ENCODE measurements at regions not wholly inside any gene's neighbourhood (a gene's known extent, or its start where the extent isn't known, plus 50 kb on each side); places are given as distances from the start of the nearest gene placed in this dataset.

DNA sequence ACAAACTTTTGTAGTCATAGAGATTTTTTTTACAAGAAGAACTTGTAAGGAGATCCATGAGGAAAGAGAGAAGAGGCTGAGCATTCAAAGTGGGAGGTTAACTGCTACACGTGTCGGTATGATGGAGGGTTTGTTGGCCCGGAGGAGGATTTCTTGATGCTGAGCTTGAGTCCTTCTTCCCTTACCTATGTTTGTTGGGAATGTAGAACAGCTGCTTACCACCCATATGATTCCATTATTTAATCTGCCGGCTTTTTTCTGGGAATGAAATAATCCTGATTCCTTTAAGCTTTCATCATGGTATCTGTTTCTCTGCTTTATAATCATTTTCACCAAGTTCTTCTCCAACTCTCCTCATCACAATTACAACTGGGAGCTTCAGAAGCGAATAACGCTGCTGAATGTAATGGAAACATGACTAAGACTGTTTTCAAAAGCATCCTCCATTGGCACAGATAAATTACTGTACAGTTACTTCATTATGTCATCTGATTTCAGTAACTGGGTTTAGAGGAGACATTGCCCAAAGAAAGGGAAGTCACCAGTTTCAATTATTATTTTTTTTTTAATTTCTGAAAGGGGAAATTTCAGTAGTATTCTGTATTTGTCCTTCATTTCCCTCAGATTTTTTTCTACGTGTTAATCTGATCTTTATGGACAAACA lies 420.6 kb downstream of the SPRY1 start:
- Histone ChIP-seq H3K27me3 (ENCODE audit: insufficient read depth, low read depth) (no peaks in the 10 kb centered on the region), H3K27ac (no peak overlapping the region), H2AFZ (ENCODE audit: low read depth) (no peak overlapping the region), H3K36me3 (ENCODE audit: insufficient read depth) (no peaks in the 10 kb centered on the region), H3K4me1 (ENCODE audit: low read depth, poor library complexity, severe bottlenecking) (no peaks in the 10 kb centered on the region), H3K4me2 (no peak overlapping the region), H3K79me2 (ENCODE audit: insufficient read depth, low read depth) (no peaks in the 10 kb centered on the region), H3K4me3 (IDR thresholded peaks at IDR 0.05; ENCODE audit: insufficient read depth, low read depth, low read length) (no peak overlapping the region), H3K9ac (no peak overlapping the region), H4K20me1 (ENCODE audit: insufficient read depth) (no peaks in the 10 kb centered on the region)
- TF ChIP-seq, protein P1, sequence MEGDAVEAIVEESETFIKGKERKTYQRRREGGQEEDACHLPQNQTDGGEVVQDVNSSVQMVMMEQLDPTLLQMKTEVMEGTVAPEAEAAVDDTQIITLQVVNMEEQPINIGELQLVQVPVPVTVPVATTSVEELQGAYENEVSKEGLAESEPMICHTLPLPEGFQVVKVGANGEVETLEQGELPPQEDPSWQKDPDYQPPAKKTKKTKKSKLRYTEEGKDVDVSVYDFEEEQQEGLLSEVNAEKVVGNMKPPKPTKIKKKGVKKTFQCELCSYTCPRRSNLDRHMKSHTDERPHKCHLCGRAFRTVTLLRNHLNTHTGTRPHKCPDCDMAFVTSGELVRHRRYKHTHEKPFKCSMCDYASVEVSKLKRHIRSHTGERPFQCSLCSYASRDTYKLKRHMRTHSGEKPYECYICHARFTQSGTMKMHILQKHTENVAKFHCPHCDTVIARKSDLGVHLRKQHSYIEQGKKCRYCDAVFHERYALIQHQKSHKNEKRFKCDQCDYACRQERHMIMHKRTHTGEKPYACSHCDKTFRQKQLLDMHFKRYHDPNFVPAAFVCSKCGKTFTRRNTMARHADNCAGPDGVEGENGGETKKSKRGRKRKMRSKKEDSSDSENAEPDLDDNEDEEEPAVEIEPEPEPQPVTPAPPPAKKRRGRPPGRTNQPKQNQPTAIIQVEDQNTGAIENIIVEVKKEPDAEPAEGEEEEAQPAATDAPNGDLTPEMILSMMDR (conservative IDR thresholded peaks at IDR 0.05; ENCODE audit: low read depth, low read length): no peak

DNA sequence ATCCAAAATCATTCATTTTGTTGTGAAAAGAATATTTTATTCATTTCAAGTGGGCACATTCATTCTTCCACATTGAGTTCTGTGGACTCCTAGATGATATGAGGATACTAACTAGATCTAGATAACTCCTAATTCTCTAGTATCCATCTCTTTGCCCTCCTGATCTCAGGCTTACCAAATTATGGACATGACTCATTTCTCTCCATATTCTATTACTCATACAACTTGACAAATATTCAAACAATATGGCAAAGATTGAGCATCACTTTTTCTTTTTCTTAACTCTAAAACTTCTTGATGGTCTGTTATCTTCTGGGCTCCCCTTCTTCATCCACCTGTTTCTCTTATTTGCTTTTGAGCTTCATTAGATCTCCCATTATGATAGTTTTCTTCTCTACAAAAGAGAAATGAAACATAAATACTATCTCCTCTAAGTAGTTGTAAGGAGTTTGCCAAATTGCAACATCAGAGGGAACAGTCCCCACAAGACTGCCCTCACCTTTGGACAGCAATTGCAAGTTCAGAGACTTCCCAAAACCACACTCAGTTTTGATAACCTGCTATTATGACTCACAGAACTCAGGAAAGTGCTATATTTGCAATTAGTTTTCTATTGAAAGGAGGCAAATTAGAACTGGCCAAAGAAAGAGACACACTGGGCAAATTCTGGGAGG lies 422.9 kb downstream of the SPRY1 start:
- Histone ChIP-seq H3K36me3 (ENCODE audit: insufficient read depth) (no peaks in the 10 kb centered on the region), H4K20me1 (ENCODE audit: insufficient read depth) (no peaks in the 10 kb centered on the region), H3K27ac (no peak overlapping the region), H3K27me3 (ENCODE audit: insufficient read depth, low read depth) (no peaks in the 10 kb centered on the region), H3K4me3 (IDR thresholded peaks at IDR 0.05; ENCODE audit: insufficient read depth, low read depth, low read length) (no peak overlapping the region), H3K79me2 (ENCODE audit: insufficient read depth, low read depth) (no peaks in the 10 kb centered on the region), H3K9ac (no peak overlapping the region), H2AFZ (ENCODE audit: low read depth) (no peak overlapping the region), H3K4me1 (ENCODE audit: low read depth, poor library complexity, severe bottlenecking) (no peaks in the 10 kb centered on the region), H3K4me2 (no peak overlapping the region)
- TF ChIP-seq, protein P1 (conservative IDR thresholded peaks at IDR 0.05; ENCODE audit: low read depth, low read length): no peak

DNA sequence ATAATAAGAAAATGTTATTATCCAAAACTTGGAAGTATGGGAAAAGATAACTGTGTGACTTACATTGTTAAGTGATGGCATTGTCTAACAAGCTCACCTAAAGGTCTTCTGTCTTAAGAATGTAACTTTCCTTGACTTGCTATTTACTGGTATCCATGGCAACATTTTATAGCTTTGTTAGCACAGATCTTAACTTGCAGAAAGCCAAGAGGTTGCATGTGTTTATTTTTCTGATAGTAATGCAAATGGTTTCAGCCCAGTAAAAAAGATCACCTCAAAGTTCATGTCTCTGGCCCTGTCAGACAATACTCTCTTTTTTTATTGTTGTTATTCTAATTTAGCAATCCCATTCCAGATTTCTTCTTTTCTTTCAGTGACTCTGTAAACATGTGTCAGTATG lies 425.3 kb downstream of the SPRY1 start:
- no peaks in the 10 kb centered on the region for H4K20me1 ChIP-seq (ENCODE audit: insufficient read depth)
- no peak overlapping the region for H3K4me2 ChIP-seq
- H3K27ac ChIP-seq: no peak overlapping the region
- no peaks in the 10 kb centered on the region for H3K36me3 ChIP-seq (ENCODE audit: insufficient read depth)
- no peak overlapping the region for H3K9ac ChIP-seq
- no peaks in the 10 kb centered on the region for H3K4me1 ChIP-seq (ENCODE audit: low read depth, poor library complexity, severe bottlenecking)
- no peak overlapping the region for H3K4me3 ChIP-seq (IDR thresholded peaks at IDR 0.05; ENCODE audit: insufficient read depth, low read depth, low read length)
- TF ChIP-seq, protein P1 (conservative IDR thresholded peaks at IDR 0.05; ENCODE audit: low read depth, low read length): no peak
- no peaks in the 10 kb centered on the region for H3K79me2 ChIP-seq (ENCODE audit: insufficient read depth, low read depth)
- H3K27me3 ChIP-seq (ENCODE audit: insufficient read depth, low read depth): no peaks in the 10 kb centered on the region
- no peak overlapping the region for H2AFZ ChIP-seq (ENCODE audit: low read depth)

DNA sequence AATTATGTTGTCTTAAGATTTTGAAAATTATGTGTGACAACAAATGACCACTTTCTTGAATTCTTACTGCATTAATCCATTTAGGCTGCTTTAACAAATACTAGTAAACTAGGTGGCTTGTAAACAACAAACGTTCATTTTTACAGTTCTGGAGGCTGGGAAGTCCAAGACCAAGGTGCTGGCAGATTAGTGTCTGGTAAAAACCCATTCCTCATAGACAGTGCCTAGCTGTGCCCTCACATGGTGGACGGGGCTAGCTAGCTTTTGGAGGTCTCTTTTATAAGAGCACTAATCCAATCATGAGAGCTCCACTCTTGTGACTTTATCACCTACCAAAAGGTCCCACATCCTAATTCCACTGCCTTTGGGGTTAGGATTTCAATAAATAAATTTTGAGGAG lies 425.8 kb downstream of the SPRY1 start:
- Histone ChIP-seq H3K9ac (no peak overlapping the region), H3K4me1 (ENCODE audit: low read depth, poor library complexity, severe bottlenecking) (no peaks in the 10 kb centered on the region), H2AFZ (ENCODE audit: low read depth) (no peak overlapping the region), H4K20me1 (ENCODE audit: insufficient read depth) (no peaks in the 10 kb centered on the region), H3K79me2 (ENCODE audit: insufficient read depth, low read depth) (no peaks in the 10 kb centered on the region), H3K4me2 (no peak overlapping the region), H3K27ac (no peak overlapping the region), H3K4me3 (IDR thresholded peaks at IDR 0.05; ENCODE audit: insufficient read depth, low read depth, low read length) (no peak overlapping the region), H3K36me3 (ENCODE audit: insufficient read depth) (no peaks in the 10 kb centered on the region), H3K27me3 (ENCODE audit: insufficient read depth, low read depth) (no peaks in the 10 kb centered on the region)
- TF ChIP-seq, protein P1 (conservative IDR thresholded peaks at IDR 0.05; ENCODE audit: low read depth, low read length): no peak

Data from KMS-11 (cell line).